GM13977 (cell line): ENCODE measurements at regions not wholly inside any gene's neighbourhood (a gene's known extent, or its start where the extent isn't known, plus 50 kb on each side); places are given as distances from the start of the nearest gene placed in this dataset.

ENCODE experiments used
- DNase-seq: peaks from one replicate; pipeline ENCODE4 v3.0.0; 2012; ENCODE audit warnings: low spot score
- in situ Hi-C: fragments of 300-500 bp; cut with MboI; formaldehyde crosslinking; loops from one replicate; pipeline ENCODE4 v1.12.0; 2022; ENCODE audit warnings: low sequenced_read_pairs, low pct_unique_long_range_greater_than_20kb, mixed read lengths, inconsistent platforms; ENCODE audit not compliant: unreplicated experiment
- TF ChIP-seq, protein P1 (sequence below): IDR thresholded peaks from 2 replicates; pipeline ENCODE4 v1.5.1; 2012; ENCODE audit warnings: mild to moderate bottlenecking, control low read depth; ENCODE audit not compliant: insufficient read depth; ENCODE audit errors: extremely low read depth, missing control alignments

DNA sequence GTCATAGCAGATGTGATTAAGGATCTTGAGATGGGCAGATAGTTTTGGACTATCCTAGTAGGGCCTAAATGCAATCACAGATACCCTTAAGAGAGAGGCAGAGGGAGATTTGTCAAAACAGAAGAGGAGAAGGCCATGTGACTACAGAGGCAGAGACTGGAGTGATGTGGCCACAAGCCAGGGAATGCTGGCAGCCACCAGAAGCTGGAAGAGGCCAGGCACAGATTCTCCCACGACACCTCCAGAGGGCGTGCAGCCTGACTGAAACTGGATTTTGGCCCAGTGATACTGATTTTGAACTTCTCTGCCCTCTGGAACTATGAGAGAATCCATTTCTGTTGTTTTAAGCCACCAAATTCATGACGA, 52.1 kb upstream of the EPS8L3 start:
- in situ Hi-C loops, result no loop called here
- no peak for DNase-seq
- TF ChIP-seq, protein P1, sequence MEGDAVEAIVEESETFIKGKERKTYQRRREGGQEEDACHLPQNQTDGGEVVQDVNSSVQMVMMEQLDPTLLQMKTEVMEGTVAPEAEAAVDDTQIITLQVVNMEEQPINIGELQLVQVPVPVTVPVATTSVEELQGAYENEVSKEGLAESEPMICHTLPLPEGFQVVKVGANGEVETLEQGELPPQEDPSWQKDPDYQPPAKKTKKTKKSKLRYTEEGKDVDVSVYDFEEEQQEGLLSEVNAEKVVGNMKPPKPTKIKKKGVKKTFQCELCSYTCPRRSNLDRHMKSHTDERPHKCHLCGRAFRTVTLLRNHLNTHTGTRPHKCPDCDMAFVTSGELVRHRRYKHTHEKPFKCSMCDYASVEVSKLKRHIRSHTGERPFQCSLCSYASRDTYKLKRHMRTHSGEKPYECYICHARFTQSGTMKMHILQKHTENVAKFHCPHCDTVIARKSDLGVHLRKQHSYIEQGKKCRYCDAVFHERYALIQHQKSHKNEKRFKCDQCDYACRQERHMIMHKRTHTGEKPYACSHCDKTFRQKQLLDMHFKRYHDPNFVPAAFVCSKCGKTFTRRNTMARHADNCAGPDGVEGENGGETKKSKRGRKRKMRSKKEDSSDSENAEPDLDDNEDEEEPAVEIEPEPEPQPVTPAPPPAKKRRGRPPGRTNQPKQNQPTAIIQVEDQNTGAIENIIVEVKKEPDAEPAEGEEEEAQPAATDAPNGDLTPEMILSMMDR, result no peak

DNA sequence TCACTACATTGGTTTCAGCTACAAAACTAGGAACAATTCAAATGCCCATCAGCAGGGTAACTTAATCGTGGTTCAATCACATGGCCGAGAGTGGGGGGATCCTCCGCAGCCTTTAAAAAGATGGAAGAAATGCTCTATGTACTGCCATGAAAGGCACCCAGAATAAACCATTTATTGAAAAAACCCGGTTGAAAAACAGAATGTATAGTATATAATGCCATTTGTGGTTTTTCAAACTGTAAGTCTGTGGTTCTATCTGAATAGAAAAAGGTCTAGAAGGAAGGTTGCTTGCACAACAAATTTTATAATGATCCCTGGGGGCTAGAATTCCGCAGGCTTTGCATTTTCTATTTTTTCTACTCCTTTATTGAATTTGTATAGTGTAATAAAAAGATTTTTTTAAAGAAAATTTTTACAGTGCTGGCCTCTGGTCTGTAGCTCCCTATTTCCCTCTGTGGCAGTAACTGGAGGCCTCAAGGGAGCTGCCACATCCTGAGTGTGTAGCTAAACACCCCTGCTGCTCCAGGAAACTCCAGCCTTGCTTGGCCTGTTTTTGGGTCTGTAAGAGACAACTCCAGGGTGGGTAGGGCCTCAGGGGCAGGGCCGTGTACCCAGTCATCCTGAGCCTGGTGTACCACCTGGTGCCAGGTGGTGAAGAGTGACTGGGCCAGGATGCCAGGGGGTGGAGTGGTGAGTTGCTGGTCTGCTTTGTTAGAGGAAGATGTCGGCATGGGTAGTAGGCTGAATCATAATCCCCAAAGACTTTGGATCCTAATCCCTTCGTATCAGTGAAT, 51.5 kb upstream of the EPS8L3 start:
- TF ChIP-seq, protein P1, result no peak
- in situ Hi-C loops, result no loop called here
- DNase-seq, result no peak

DNA sequence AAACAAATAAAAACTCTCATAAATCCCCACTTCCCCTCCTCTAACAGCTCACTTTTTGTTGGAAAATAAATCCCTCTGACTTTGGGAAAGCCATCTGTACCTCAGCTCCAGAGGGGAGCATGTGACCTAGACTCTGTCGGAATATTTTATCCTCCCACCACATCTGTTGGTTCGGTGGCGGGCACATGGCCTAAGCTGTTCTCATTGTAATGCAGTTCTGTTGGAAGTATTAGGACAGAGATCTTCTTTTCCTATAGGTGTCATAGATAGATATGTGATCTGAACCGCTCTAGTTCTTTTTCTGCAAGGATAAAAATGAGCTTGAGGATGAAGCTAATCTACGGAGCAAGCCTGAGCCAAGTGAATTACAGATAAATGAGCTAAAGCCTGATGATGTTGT, 50.5 kb upstream of the EPS8L3 start:
- in situ Hi-C loops, result no loop called here
- TF ChIP-seq, protein P1, result no peak
- DNase-seq, result no peak
